Fibroblast of skin of abdomen (primary cell): ENCODE measurements at regions not wholly inside any gene's neighbourhood (a gene's known extent, or its start where the extent isn't known, plus 50 kb on each side); places are given as distances from the start of the nearest gene placed in this dataset.
"Not testable (repeated sequence)": the region's sequence is repeated elsewhere in the genome, so short reads cannot be mapped to it uniquely, and the experiment has no call there.

Source experiments
- DNase-seq: peaks from one replicate; pipeline ENCODE4 v3.0.0-alpha.2; 2013

DNA sequence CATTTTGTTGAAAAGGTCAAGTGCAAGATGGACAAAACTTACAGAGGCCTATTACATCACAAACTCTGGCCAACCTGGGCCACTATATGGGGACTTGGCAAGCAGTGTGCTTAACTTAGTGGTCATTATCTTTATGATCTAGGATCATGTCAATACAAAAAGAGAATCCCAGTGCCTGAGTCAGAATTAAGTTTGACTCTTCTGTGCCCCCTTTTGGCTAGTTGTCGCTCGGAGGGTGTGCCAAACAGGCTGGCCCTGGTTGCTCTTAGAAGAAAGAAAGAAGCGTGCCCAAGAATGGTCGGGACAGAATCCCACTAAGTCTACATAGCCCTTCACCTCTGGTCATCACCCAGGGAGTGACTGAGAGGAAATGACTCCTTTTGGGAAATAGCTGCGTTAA, 100.1 kb downstream of the EIF4E start:
- DNase-seq = no peak

DNA sequence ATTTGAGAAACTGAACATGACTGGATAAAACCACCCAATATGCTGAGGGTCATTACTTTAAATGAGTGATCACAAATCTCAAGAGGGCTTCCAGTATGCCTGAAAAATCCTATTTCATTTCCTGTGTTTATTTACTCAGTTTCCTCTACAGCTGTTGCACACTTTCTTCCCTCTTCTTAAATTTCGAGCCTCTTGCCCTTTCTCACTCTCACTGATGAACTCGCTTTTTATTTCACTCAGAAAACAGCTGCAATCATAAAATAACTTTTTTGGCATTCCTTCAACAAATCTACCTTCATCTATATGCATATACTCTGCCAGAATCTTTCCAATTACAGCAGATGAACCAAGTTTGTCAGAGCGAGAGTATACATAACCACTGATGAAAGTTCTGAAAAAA, 101.3 kb downstream of the EIF4E start:
- DNase-seq = no peak

GRCh38 chr4:98822144-98822543, 106.8 kb downstream of the EIF4E start:
- no peak for DNase-seq

GRCh38 chr4:98818116-98818515, 110.8 kb downstream of the EIF4E start:
- DNase-seq = not testable (repeated sequence)

- no peak for DNase-seq
Measured at GRCh38 chr4:98816816-98817215, 112.1 kb downstream of the EIF4E start.

GRCh38 chr4:98816386-98816785, 112.5 kb downstream of the EIF4E start:
- DNase-seq = no peak

GRCh38 chr4:98804403-98804802, 124.5 kb downstream of the EIF4E start:
- DNase-seq = no peak

GRCh38 chr4:98803251-98803650, 125.7 kb downstream of the EIF4E start:
- DNase-seq = no peak

- DNase-seq = no peak
Measured at GRCh38 chr4:98802770-98803198, 126.1 kb downstream of the EIF4E start.

DNA sequence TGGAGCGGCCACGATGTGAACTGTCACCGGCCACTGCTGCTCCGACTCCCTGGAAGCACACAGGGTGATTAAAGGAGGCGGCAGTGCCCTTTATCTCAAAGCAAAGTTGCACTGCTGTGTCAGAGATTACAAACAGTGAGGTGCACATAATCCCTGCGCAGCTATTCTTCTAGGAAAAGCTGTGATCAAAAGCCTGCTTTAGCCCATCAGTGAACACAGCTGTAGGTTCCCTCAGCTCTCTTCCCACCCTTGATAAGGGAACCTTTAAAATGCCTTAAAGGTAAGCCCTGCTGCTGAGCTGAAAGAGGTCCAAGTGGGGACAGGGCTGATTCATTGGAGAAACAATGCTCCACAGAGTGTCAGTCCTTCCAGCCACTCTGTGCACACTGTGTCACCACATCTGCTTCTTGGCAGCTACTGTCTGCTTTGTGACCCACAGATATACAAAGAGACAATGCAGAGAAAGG, 127.6 kb downstream of the EIF4E start:
- no peak for DNase-seq

- no peak for DNase-seq
Measured at GRCh38 chr4:98796991-98797390, 131.9 kb downstream of the EIF4E start.

DNA sequence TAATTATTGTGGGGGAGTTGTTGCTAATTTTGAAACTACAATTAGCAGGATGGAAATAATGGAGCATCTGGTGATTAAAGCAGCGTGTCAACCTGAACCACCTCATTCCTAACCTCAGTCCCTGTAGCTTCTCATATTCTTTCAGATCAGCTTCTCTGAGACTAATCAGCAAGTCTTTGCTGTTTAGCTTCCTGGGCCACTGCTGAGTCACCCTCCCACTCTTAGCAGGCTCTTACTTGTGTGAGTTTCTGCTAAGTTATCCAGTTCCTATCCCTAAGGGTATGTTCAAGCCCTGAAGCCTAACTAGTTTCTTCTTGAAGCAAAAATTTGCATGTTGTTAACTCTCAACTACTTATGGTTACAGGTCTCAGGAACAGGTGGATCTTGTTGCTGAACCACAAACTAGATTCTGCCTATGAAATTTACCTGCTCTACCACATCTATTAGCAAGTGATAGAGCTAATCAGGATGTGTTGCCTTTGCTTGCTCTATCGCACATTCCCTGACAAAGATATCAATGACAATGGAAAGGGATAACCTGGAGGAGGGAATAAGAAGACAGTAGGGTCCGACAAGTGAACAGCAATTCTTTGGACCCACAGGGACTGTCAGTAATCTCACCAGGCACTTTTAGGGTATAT, 134.2 kb downstream of the EIF4E start:
- DNase-seq = peak; percentile 10

- DNase-seq = no peak
Measured at GRCh38 chr4:98793658-98794057, 135.2 kb upstream of the TSPAN5 start.

GRCh38 chr4:98786866-98787265, 128.5 kb upstream of the TSPAN5 start:
- DNase-seq = no peak

- no peak for DNase-seq
Measured at GRCh38 chr4:98784947-98785706, 126.7 kb upstream of the TSPAN5 start.

- no peak for DNase-seq
Measured at GRCh38 chr4:98781641-98782357, 123.4 kb upstream of the TSPAN5 start.

- no peak for DNase-seq
Measured at GRCh38 chr4:98780926-98781325, 122.5 kb upstream of the TSPAN5 start.

GRCh38 chr4:98779088-98779487, 120.7 kb upstream of the TSPAN5 start:
- no peak for DNase-seq

DNA sequence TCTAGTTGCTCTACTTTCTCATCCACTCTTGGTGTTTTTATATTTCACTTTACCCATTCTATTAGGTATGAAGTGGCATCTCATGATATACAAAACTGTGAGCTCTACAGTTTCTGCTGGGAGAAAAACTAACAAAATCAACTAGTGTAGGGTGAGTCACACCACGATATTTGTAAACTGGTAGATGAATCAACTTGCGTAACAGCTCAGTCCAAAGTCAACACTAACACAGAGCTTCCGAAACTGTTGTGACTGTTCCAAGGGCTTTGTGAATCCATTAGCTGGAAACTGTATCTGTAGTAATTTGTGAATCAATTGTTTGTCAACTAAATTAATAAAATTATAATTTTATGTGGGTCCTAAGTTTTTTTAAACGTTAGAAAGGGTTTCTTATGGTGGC, 119.8 kb upstream of the TSPAN5 start:
- DNase-seq = peak; percentile 4

GRCh38 chr4:98775672-98776071, 117.3 kb upstream of the TSPAN5 start:
- no peak for DNase-seq

GRCh38 chr4:98773638-98774037, 115.2 kb upstream of the TSPAN5 start:
- no peak for DNase-seq

DNA sequence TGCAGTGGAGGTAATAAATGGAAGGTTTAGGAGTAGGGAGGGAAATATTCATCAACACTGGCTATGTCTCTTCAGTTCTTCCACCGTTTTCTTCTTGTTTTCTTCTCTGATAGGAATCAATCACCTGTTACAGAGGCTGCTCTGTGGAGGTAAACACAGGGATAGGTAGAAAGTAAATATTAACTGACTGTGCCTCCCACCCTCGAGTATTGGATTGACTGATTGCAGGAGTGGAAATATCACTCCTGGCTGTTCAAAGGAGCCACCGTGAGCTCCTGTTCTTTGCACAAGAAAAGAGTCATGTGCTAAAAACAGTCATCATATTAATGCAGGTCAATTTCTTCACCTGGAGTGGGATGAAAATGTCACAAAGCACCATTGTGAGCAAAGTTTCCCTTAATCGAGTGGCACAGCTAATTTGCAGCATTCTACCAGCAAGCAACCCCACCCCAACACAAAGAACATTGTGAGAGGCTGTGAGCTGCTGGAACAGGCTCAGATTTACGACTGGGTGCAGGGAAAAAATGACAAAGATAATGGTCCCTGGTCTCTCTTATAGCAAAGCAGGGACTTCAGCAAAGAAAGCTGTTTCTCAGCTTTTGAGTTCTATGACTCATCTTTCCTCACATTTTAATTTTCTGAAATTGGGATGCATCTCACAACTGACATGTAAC, 113.7 kb upstream of the TSPAN5 start:
- no peak for DNase-seq

GRCh38 chr4:98765771-98766170, 107.4 kb upstream of the TSPAN5 start:
- no peak for DNase-seq
